Ishikawa (cell line): ENCODE measurements at regions not wholly inside any gene's neighbourhood (a gene's known extent, or its start where the extent isn't known, plus 50 kb on each side); places are given as distances from the start of the nearest gene placed in this dataset.

Experiments
- CREB1 ChIP-seq: IDR thresholded peaks from 2 replicates; pipeline ENCODE4 v1.6.1; 2012; ENCODE audit warnings: low read depth
- EP300 ChIP-seq: IDR thresholded peaks from 2 replicates; pipeline ENCODE4 v1.6.1; 2012; ENCODE audit warnings: borderline replicate concordance
- TAF1 ChIP-seq: IDR thresholded peaks from 2 replicates; pipeline ENCODE4 v1.6.1; 2012; ENCODE audit warnings: low read depth, mild to moderate bottlenecking
- TEAD4 ChIP-seq: IDR thresholded peaks from 2 replicates; pipeline ENCODE4 v1.6.1; 2012
- TF ChIP-seq, protein P1 (sequence below): IDR thresholded peaks from 2 replicates; pipeline ENCODE4 v1.6.1; 2012

DNA sequence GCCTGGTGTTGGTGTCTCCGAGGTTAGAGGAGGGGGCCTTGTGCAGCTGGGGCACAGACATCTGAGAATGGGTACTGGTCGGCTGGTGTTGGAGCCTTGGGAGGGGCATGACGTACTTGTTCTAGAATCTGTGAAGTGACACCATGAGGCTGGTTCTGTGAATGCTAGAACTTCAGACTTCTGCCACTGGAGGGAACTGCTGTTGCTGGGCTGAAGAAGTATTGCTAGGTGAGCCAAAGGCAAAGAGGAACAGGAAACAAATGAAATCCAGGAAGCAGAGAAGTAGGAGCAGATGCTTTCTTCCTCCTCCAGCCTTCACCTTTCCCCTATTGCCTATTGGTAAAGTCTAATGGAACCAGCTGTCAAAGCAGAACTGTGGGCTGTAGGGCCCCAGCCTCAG lies 120.9 kb upstream of the DDIT4L start:
- TF ChIP-seq, protein P1, sequence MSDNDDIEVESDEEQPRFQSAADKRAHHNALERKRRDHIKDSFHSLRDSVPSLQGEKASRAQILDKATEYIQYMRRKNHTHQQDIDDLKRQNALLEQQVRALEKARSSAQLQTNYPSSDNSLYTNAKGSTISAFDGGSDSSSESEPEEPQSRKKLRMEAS, result no peak
- TF ChIP-seq TAF1 (no peak), TEAD4 (no peak), EP300 (no peak), CREB1 (no peak)
